Nephron (organoid): ENCODE measurements at regions not wholly inside any gene's neighbourhood (a gene's known extent, or its start where the extent isn't known, plus 50 kb on each side); places are given as distances from the start of the nearest gene placed in this dataset.
"Not testable (repeated sequence)": the region's sequence is repeated elsewhere in the genome, so short reads cannot be mapped to it uniquely, and the experiment has no call there.

Experiments
- H3K27ac Mint-ChIP-seq, 3 experiments: 2 replicates each; pipeline ENCODE4 v1.8.0; 2020; ENCODE audit warnings: mixed read lengths in 3 of 3, mild to moderate bottlenecking in 2 of 3, moderate library complexity in 1 of 3
- H3K27me3 Mint-ChIP-seq: 2 replicates; pipeline ENCODE4 v1.8.0; 2021; ENCODE audit warnings: low read depth, mild to moderate bottlenecking, moderate library complexity, mixed read lengths
- H3K36me3 Mint-ChIP-seq: 2 replicates; pipeline ENCODE4 v1.8.0; 2020; ENCODE audit warnings: low read depth, mixed read lengths
- H3K4me1 Mint-ChIP-seq: 2 replicates; pipeline ENCODE4 v1.8.0; 2020; ENCODE audit warnings: mixed read lengths
- H3K4me3 Mint-ChIP-seq, 3 experiments: 2 replicates each; pipeline ENCODE4 v1.8.0; 2020; ENCODE audit warnings: mild to moderate bottlenecking in 3 of 3, mixed read lengths in 3 of 3, moderate library complexity in 2 of 3
- H3K9me3 Mint-ChIP-seq: 2 replicates; pipeline ENCODE4 v1.8.0; 2020; ENCODE audit warnings: mixed read lengths
- CTCF ChIP-seq, 3 experiments: fragments of 200-600 bp; sonication (generic); IDR thresholded peaks; one replicate each; pipeline ENCODE4 v1.5.0; 2021; ENCODE audit warnings: antibody characterized with exemption in 3 of 3; ENCODE audit not compliant: unreplicated experiment in 3 of 3

DNA sequence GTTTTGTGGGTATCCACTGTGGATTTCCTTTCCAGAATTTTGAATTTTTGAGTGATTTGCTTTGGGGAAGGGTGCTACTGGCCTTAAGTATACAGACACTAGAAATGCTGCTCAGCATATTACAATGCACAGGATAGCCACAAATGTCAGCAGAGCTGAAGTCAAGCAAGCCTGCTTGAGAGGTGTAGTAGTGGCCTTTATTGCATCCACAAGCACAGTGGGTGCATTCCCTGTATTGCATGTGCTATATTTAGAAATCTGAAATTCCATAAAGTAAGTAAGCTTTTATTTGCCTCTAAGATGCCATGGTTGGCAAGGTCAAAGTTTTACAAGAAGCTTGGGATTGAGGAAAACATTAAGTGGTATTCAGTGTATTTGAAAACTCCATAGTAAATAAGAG is 79.5 kb upstream of the ZNF91 start:
- TF ChIP-seq CTCF (IDR thresholded peaks at IDR 0.05; ENCODE audit: unreplicated experiment in 3 of 3) = no peak
- no peaks in the 10 kb centered on the region for H3K27me3 Mint-ChIP-seq
- H3K4me1 Mint-ChIP-seq = no peaks in the 10 kb centered on the region
- peaks cover 5% of the 10 kb centered on the region for H3K36me3 Mint-ChIP-seq
- H3K4me3 Mint-ChIP-seq = no peak overlapping the region
- H3K9me3 Mint-ChIP-seq = peaks cover 54% of the 10 kb centered on the region
- no peak overlapping the region for H3K27ac Mint-ChIP-seq

GRCh38 chr19:23474172-23474571 is 78.9 kb upstream of the ZNF91 start:
- Mint-ChIP-seq H3K4me1 (no peaks in the 10 kb centered on the region), H3K4me3 (no peak overlapping the region), H3K9me3 (peaks cover 57% of the 10 kb centered on the region), H3K27ac (no peak overlapping the region), H3K27me3 (no peaks in the 10 kb centered on the region), H3K36me3 (peaks cover 8% of the 10 kb centered on the region)
- no peak for TF ChIP-seq CTCF (IDR thresholded peaks at IDR 0.05; ENCODE audit: unreplicated experiment in 3 of 3)

DNA sequence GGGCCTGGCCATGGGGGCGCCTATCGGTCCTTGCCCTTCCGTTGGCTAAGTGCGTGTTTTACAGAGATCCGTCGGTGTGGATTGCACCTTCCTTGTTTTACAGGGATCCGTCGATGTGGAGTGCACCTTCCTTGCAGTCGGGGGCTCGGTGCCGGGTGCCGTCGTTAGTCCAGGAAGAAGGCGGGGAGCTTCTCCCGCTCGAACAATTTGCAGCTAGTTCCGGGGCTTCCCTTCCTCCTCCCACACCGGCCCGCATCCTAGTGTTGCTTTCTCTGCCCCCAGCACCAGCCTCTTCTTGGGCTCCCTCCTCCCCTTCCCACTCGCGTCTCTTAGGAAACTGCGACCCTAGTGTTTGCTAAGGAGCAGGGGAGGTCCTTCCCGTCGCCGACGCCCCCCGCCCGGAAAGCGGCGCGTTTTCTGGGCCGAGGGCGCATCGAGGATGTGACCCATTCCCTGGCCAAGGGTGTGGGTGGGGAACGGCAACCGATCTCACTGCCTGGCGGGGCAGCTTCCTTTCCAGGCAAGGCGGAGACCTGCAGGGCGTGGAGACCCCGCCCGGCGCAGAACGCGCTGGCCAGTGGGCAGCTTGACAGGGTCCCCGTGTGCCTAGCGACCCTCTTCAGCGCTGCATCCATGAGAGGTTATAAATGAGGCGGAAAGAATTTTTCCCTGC is 75.7 kb upstream of the ZNF91 start:
- peaks cover 3% of the 10 kb centered on the region for H3K27me3 Mint-ChIP-seq
- H3K27ac Mint-ChIP-seq = no peak overlapping the region
- peaks cover 8% of the 10 kb centered on the region for H3K36me3 Mint-ChIP-seq
- no peak overlapping the region for H3K4me3 Mint-ChIP-seq
- H3K4me1 Mint-ChIP-seq = no peaks in the 10 kb centered on the region
- H3K9me3 Mint-ChIP-seq = peaks cover 64% of the 10 kb centered on the region
- TF ChIP-seq CTCF (IDR thresholded peaks at IDR 0.05; ENCODE audit: unreplicated experiment in 3 of 3) = no peak

DNA sequence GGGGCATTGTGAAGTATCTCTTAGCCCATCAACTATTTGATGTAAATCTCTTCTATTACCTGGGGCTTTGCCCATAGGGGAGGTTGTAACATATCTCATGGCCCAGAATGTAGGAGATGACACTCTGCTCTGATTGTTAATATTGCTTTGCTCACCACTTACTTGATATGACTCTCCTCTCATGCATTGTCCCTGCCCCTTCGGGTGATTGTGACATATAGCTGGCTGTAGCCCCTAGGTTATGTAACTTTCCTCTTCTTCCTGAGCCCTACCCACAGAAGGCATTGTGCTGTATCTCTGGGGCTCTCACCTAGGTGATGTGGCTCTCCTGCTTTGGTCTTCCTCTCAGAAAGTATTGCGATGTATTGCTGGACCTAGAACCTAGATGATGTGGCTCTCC is 69.1 kb upstream of the ZNF91 start:
- peaks cover 78% of the 10 kb centered on the region for H3K9me3 Mint-ChIP-seq
- not testable (repeated sequence) for H3K36me3 Mint-ChIP-seq, H3K4me1 Mint-ChIP-seq, H3K27me3 Mint-ChIP-seq, H3K4me3 Mint-ChIP-seq, H3K27ac Mint-ChIP-seq

- H3K4me1 Mint-ChIP-seq = no peaks in the 10 kb centered on the region
- no peak overlapping the region for H3K4me3 Mint-ChIP-seq
- peaks cover 6% of the 10 kb centered on the region for H3K36me3 Mint-ChIP-seq
- H3K27me3 Mint-ChIP-seq = no peaks in the 10 kb centered on the region
- TF ChIP-seq CTCF (IDR thresholded peaks at IDR 0.05; ENCODE audit: unreplicated experiment in 3 of 3) = no peak
- no peak overlapping the region for H3K27ac Mint-ChIP-seq
- peaks cover 74% of the 10 kb centered on the region for H3K9me3 Mint-ChIP-seq
Measured at GRCh38 chr19:23461120-23461519, 65.8 kb upstream of the ZNF91 start.

- no peak for TF ChIP-seq CTCF (IDR thresholded peaks at IDR 0.05; ENCODE audit: unreplicated experiment in 3 of 3)
- H3K27me3 Mint-ChIP-seq = no peaks in the 10 kb centered on the region
- H3K4me1 Mint-ChIP-seq = no peaks in the 10 kb centered on the region
- no peak overlapping the region for H3K27ac Mint-ChIP-seq
- no peak overlapping the region for H3K4me3 Mint-ChIP-seq
- H3K36me3 Mint-ChIP-seq = peaks cover 6% of the 10 kb centered on the region
- H3K9me3 Mint-ChIP-seq = peaks cover 73% of the 10 kb centered on the region
Measured at GRCh38 chr19:23460656-23461055, 65.4 kb upstream of the ZNF91 start.
